A673 (cell line): ENCODE measurements at regions not wholly inside any gene's neighbourhood (a gene's known extent, or its start where the extent isn't known, plus 50 kb on each side); places are given as distances from the start of the nearest gene placed in this dataset.

Experiments used
- CTCF ChIP-seq: fragments of 300-800, 200-600 bp; sonication (generic); conservative IDR thresholded peaks from 2 replicates; pipeline ENCODE4 v1.5.1; 2017; ENCODE audit warnings: low read depth, mild to moderate bottlenecking, antibody characterized with exemption, low read length, moderate library complexity, mixed read lengths
- EZH2 ChIP-seq: fragments of 200-600 bp; sonication (generic); IDR thresholded peaks from 2 replicates; pipeline ENCODE4 v1.6.1; 2017; ENCODE audit warnings: borderline replicate concordance, low read depth, mild to moderate bottlenecking, mixed read lengths, antibody characterized with exemption, low read length; ENCODE audit not compliant: poor library complexity, severe bottlenecking

- TF ChIP-seq EZH2: no peak
- no peak for TF ChIP-seq CTCF
Measured at GRCh38 chr5:174295702-174296436, 250.4 kb downstream of the NSG2 start.
